HEK293 (cell line): ENCODE measurements at regions not wholly inside any gene's neighbourhood (a gene's known extent, or its start where the extent isn't known, plus 50 kb on each side); places are given as distances from the start of the nearest gene placed in this dataset.
"Not testable (repeated sequence)": the region's sequence is repeated elsewhere in the genome, so short reads cannot be mapped to it uniquely, and the experiment has no call there.

Source experiments
- CTCF ChIA-PET: fragments of 350-600 bp; formaldehyde crosslinking; extraction: SDS; loops from one replicate; lab custom pipeline; 2021; ENCODE audit warnings: antibody characterized with exemption; lab: Yijun Ruan, JAX
- POLR2A ChIA-PET: fragments of 300-600 bp; formaldehyde crosslinking; extraction: SDS; loops from one replicate; lab custom pipeline; 2020; ENCODE audit warnings: antibody characterized with exemption, inconsistent platforms; lab: Yijun Ruan, JAX
- H3K27ac ChIP-seq: fragments of 200-500 bp; sonication (Bioruptor generic); 2 replicates; pipeline ENCODE4 v1.5.1; 2014; ENCODE audit warnings: low read depth, low read length, control low read depth, inconsistent platforms; ENCODE audit errors: extremely low read depth
- H3K36me3 ChIP-seq, 2 experiments: fragments of 200-500 bp in 1 of 2; sonication (Bioruptor generic) in 1 of 2; 1 replicate in 1 of 2; 2 replicates in 1 of 2; pipeline ENCODE4 v1.5.1; 2014 to 2017; ENCODE audit warnings: inconsistent platforms in 2 of 2, low read length in 2 of 2; ENCODE audit not compliant: control insufficient read depth in 2 of 2, insufficient read depth in 1 of 2
- H3K4me1 ChIP-seq: fragments of 200-500 bp; sonication (Bioruptor generic); 2 replicates; pipeline ENCODE4 v1.5.1; 2014; ENCODE audit warnings: mild to moderate bottlenecking, low read length, inconsistent platforms; ENCODE audit not compliant: control insufficient read depth, insufficient read depth
- H3K4me3 ChIP-seq: 2 replicates; pipeline ENCODE4 v1.5.1; 2011; ENCODE audit warnings: low read depth, mild to moderate bottlenecking, control low read depth, low read length, moderate library complexity
- H3K9me3 ChIP-seq: fragments of 200-500 bp; sonication (Bioruptor generic); 2 replicates; pipeline ENCODE4 v1.5.1; 2014; ENCODE audit warnings: low read depth, low read length, inconsistent platforms; ENCODE audit not compliant: control insufficient read depth, insufficient read depth
- CTCF ChIP-seq: fragments of 450-650 bp; formaldehyde crosslinking; IDR thresholded peaks from 2 replicates; pipeline ENCODE4 v1.5.1; 2016; ENCODE audit warnings: missing biosample characterization, missing genetic modification characterization
- KLF16 ChIP-seq: fragments of 450-650 bp; formaldehyde crosslinking; IDR thresholded peaks from 2 replicates; pipeline ENCODE4 v1.5.1; 2017; ENCODE audit warnings: missing biosample characterization, missing genetic modification characterization
- SCRT1 ChIP-seq: fragments of 450-650 bp; formaldehyde crosslinking; IDR thresholded peaks from 2 replicates; pipeline ENCODE4 v1.5.1; 2016; ENCODE audit warnings: missing biosample characterization, missing genetic modification characterization, borderline replicate concordance
- ZBTB20 ChIP-seq: fragments of 450-650 bp; formaldehyde crosslinking; IDR thresholded peaks from 2 replicates; pipeline ENCODE4 v1.5.1; 2016; ENCODE audit warnings: missing biosample characterization, missing genetic modification characterization
- ZFP69B ChIP-seq: fragments of 450-650 bp; formaldehyde crosslinking; IDR thresholded peaks from 2 replicates; pipeline ENCODE4 v1.5.1; 2016; ENCODE audit warnings: missing biosample characterization, missing genetic modification characterization
- ZNF140 ChIP-seq: fragments of 450-650 bp; formaldehyde crosslinking; IDR thresholded peaks from 2 replicates; pipeline ENCODE4 v1.5.1; 2016; ENCODE audit warnings: missing biosample characterization, missing genetic modification characterization
- ZNF146 ChIP-seq: fragments of 450-650 bp; formaldehyde crosslinking; IDR thresholded peaks from 2 replicates; pipeline ENCODE4 v1.5.1; 2016; ENCODE audit warnings: missing biosample characterization, missing genetic modification characterization
- ZNF221 ChIP-seq: fragments of 450-650 bp; formaldehyde crosslinking; IDR thresholded peaks from 2 replicates; pipeline ENCODE4 v1.5.1; 2017; ENCODE audit warnings: missing biosample characterization, missing genetic modification characterization, borderline replicate concordance
- ZNF311 ChIP-seq: fragments of 450-650 bp; formaldehyde crosslinking; IDR thresholded peaks from 2 replicates; pipeline ENCODE4 v1.5.1; 2017; ENCODE audit warnings: missing biosample characterization, missing genetic modification characterization, borderline replicate concordance
- ZNF341 ChIP-seq: fragments of 450-650 bp; formaldehyde crosslinking; IDR thresholded peaks from 2 replicates; pipeline ENCODE4; 2016; ENCODE audit warnings: low read depth, missing biosample characterization, missing genetic modification characterization
- ZNF37A ChIP-seq: fragments of 450-650 bp; IDR thresholded peaks from 2 replicates; pipeline ENCODE4 v1.5.1; 2018; ENCODE audit warnings: missing biosample characterization, missing genetic modification characterization
- ZNF501 ChIP-seq: fragments of 450-650 bp; formaldehyde crosslinking; IDR thresholded peaks from 2 replicates; pipeline ENCODE4 v1.5.1; 2016; ENCODE audit warnings: missing biosample characterization, missing genetic modification characterization
- ZNF645 ChIP-seq: fragments of 450-650 bp; formaldehyde crosslinking; IDR thresholded peaks from 2 replicates; pipeline ENCODE4; 2016; ENCODE audit warnings: missing biosample characterization, missing genetic modification characterization
- ZNF664 ChIP-seq: fragments of 450-650 bp; formaldehyde crosslinking; IDR thresholded peaks from 2 replicates; pipeline ENCODE4 v1.5.1; 2016; ENCODE audit warnings: missing biosample characterization, missing genetic modification characterization
- ZNF792 ChIP-seq: fragments of 450-650 bp; formaldehyde crosslinking; IDR thresholded peaks from 2 replicates; pipeline ENCODE4 v1.5.1; 2016; ENCODE audit warnings: missing biosample characterization, missing genetic modification characterization
- ZNF843 ChIP-seq: fragments of 450-650 bp; formaldehyde crosslinking; IDR thresholded peaks from 2 replicates; pipeline ENCODE4 v1.5.1; 2016; ENCODE audit warnings: missing biosample characterization, missing genetic modification characterization
- ZSCAN23 ChIP-seq: fragments of 450-650 bp; formaldehyde crosslinking; IDR thresholded peaks from 2 replicates; pipeline ENCODE4 v1.5.1; 2016; ENCODE audit warnings: missing biosample characterization, missing genetic modification characterization
- ZXDB ChIP-seq: fragments of 450-650 bp; formaldehyde crosslinking; IDR thresholded peaks from 2 replicates; pipeline ENCODE4 v1.5.1; 2016; ENCODE audit warnings: missing biosample characterization, missing genetic modification characterization
- TF ChIP-seq, protein P1 (sequence below): fragments of 450-650 bp; formaldehyde crosslinking; IDR thresholded peaks from 2 replicates; pipeline ENCODE4 v1.5.1; 2016; ENCODE audit warnings: missing biosample characterization, missing genetic modification characterization
- TF ChIP-seq, protein P2 (sequence below): fragments of 450-650 bp; formaldehyde crosslinking; IDR thresholded peaks from 2 replicates; pipeline ENCODE4 v1.5.1; 2016; ENCODE audit warnings: missing biosample characterization, missing genetic modification characterization
- TF ChIP-seq, protein P3 (sequence below): fragments of 450-650 bp; IDR thresholded peaks from 2 replicates; pipeline ENCODE4 v1.5.1; 2018; ENCODE audit warnings: missing biosample characterization, mild to moderate bottlenecking, missing genetic modification characterization
- TF ChIP-seq, protein P4 (sequence below): fragments of 450-650 bp; formaldehyde crosslinking; IDR thresholded peaks from 2 replicates; pipeline ENCODE4 v1.5.1; 2016; ENCODE audit warnings: missing biosample characterization, missing genetic modification characterization

DNA sequence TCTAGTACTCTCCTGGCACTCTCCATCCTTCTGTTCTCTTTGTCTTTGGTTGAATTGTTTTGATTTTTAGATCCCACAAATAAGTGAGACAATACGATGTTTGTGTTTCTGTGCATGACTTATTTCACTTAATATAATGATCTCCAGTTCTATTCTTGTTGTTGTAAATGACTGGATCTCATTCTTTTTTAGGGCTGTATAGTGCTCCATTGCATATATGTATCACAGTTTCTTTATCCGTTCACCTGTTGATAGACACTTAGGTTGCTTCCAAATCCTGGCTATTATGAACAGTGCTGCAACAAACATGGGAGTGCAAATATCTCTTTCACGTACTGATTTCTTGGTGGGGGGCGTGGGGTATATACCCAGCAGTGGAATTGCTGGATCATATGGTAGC, 245.0 kb downstream of the ADCYAP1 start:
- CTCF ChIA-PET, result no interaction called here
- Histone ChIP-seq H3K4me3 (no peak overlapping the region), H3K36me3 (no peaks in the 10 kb centered on the region), H3K9me3 (no peaks in the 10 kb centered on the region), H3K4me1 (no peaks in the 10 kb centered on the region), H3K27ac (no peak overlapping the region)
- TF ChIP-seq, protein P1, sequence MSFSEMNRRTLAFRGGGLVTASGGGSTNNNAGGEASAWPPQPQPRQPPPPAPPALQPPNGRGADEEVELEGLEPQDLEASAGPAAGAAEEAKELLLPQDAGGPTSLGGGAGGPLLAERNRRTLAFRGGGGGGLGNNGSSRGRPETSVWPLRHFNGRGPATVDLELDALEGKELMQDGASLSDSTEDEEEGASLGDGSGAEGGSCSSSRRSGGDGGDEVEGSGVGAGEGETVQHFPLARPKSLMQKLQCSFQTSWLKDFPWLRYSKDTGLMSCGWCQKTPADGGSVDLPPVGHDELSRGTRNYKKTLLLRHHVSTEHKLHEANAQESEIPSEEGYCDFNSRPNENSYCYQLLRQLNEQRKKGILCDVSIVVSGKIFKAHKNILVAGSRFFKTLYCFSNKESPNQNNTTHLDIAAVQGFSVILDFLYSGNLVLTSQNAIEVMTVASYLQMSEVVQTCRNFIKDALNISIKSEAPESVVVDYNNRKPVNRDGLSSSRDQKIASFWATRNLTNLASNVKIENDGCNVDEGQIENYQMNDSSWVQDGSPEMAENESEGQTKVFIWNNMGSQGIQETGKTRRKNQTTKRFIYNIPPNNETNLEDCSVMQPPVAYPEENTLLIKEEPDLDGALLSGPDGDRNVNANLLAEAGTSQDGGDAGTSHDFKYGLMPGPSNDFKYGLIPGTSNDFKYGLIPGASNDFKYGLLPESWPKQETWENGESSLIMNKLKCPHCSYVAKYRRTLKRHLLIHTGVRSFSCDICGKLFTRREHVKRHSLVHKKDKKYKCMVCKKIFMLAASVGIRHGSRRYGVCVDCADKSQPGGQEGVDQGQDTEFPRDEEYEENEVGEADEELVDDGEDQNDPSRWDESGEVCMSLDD (tag by site-specific recombination), result no peak
- TF ChIP-seq ZNF664 (tag by site-specific recombination) (no peak), ZNF146 (peak; percentile 18; the same call in 1 of the 2 replicates)
- POLR2A ChIA-PET, result no interaction called here

DNA sequence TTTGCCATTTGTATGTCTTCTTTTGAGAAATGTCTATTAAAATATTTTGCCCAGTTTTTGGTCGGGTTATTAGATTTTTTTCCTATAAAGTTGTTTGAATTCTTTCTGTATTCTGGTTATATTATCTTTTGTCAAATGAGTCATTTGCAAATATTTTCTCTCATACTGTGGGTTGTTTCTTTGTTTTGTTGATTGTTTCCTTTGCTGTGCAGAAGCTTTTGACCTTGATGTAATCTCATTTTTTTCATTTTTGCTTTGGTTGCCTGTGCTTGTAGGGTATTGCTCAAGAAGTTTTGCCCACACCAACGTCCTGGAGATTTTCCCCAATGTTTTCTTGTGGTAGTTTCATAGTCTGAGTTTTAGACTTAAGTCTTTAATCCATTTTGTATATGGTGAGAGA, 245.7 kb downstream of the ADCYAP1 start:
- no peaks in the 10 kb centered on the region for H3K36me3 ChIP-seq
- no peaks in the 10 kb centered on the region for H3K4me1 ChIP-seq
- no peak for TF ChIP-seq ZSCAN23 (tag by site-specific recombination)
- TF ChIP-seq, protein P2, sequence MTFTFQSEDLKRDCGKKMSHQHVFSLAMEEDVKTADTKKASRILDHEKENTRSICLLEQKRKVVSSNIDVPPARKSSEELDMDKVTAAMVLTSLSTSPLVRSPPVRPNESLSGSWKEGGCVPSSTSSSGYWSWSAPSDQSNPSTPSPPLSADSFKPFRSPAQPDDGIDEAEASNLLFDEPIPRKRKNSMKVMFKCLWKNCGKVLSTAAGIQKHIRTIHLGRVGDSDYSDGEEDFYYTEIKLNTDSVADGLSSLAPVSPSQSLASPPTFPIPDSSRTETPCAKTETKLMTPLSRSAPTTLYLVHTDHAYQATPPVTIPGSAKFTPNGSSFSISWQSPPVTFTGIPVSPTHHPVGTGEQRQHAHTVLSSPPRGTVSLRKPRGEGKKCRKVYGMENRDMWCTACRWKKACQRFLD (tag by site-specific recombination), result no peak
- no peak for TF ChIP-seq ZNF341 (tag by site-specific recombination)
- TF ChIP-seq, protein P3, sequence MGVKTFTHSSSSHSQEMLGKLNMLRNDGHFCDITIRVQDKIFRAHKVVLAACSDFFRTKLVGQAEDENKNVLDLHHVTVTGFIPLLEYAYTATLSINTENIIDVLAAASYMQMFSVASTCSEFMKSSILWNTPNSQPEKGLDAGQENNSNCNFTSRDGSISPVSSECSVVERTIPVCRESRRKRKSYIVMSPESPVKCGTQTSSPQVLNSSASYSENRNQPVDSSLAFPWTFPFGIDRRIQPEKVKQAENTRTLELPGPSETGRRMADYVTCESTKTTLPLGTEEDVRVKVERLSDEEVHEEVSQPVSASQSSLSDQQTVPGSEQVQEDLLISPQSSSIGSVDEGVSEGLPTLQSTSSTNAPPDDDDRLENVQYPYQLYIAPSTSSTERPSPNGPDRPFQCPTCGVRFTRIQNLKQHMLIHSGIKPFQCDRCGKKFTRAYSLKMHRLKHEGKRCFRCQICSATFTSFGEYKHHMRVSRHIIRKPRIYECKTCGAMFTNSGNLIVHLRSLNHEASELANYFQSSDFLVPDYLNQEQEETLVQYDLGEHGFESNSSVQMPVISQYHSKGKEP (tag by site-specific recombination), result no peak
- no peak for TF ChIP-seq ZNF501 (tag by site-specific recombination)
- TF ChIP-seq ZNF37A (tag by site-specific recombination), result no peak
- no peak for TF ChIP-seq ZNF843 (tag by site-specific recombination)
- no peak for TF ChIP-seq KLF16 (tag by site-specific recombination)
- TF ChIP-seq, protein P4, sequence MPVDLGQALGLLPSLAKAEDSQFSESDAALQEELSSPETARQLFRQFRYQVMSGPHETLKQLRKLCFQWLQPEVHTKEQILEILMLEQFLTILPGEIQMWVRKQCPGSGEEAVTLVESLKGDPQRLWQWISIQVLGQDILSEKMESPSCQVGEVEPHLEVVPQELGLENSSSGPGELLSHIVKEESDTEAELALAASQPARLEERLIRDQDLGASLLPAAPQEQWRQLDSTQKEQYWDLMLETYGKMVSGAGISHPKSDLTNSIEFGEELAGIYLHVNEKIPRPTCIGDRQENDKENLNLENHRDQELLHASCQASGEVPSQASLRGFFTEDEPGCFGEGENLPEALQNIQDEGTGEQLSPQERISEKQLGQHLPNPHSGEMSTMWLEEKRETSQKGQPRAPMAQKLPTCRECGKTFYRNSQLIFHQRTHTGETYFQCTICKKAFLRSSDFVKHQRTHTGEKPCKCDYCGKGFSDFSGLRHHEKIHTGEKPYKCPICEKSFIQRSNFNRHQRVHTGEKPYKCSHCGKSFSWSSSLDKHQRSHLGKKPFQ (tag by site-specific recombination), result no peak
- no peak for TF ChIP-seq ZNF140
- no peak for TF ChIP-seq CTCF (tag by site-specific recombination)
- no peak for TF ChIP-seq ZXDB (tag by site-specific recombination)
- TF ChIP-seq ZNF792, result no peak
- no peak for TF ChIP-seq ZBTB20
- TF ChIP-seq ZNF311 (tag by site-specific recombination), result no peak
- no peak for TF ChIP-seq ZNF645 (tag by site-specific recombination)
- no peak for TF ChIP-seq ZFP69B (tag by site-specific recombination)
- no peak for TF ChIP-seq SCRT1 (tag by site-specific recombination)
- no peak for TF ChIP-seq ZNF221 (tag by site-specific recombination)
- TF ChIP-seq, all 188 proteins: peak for 0
- H3K4me3 ChIP-seq, result no peak overlapping the region
- POLR2A ChIA-PET, result no interaction called here
- CTCF ChIA-PET, result no interaction called here
- no peak overlapping the region for H3K27ac ChIP-seq
- H3K9me3 ChIP-seq, result no peaks in the 10 kb centered on the region

DNA sequence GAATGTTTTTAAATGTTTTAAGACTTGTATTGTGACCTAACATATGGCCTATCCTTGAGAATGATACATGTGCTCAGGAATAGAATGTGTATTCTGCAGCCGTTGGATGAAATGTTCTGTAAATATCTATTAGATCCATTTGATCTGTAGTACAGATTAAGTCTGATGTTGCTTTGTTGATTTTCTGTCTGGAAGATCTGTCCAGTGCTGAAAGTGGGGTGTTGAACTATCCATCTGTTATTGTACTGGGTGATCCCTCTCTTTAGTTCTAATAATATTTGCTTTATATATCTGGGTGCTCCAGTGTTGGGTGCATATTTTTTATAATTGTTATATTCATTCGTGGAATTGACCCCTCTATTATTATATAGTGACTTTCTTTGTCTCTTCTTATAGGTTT, 248.3 kb downstream of the ADCYAP1 start:
- CTCF ChIA-PET, H3K36me3 ChIP-seq, H3K4me3 ChIP-seq, H3K9me3 ChIP-seq, POLR2A ChIA-PET, H3K4me1 ChIP-seq, H3K27ac ChIP-seq: not testable (repeated sequence)
